GM21367 (cell line): ENCODE measurements at regions not wholly inside any gene's neighbourhood (a gene's known extent, or its start where the extent isn't known, plus 50 kb on each side); places are given as distances from the start of the nearest gene placed in this dataset.

Experiments used
- ATAC-seq: cut with Tn5 transposase; IDR thresholded peaks from one replicate; pipeline ENCODE4 v1.9.1; 2021; ENCODE audit not compliant: unreplicated experiment

DNA sequence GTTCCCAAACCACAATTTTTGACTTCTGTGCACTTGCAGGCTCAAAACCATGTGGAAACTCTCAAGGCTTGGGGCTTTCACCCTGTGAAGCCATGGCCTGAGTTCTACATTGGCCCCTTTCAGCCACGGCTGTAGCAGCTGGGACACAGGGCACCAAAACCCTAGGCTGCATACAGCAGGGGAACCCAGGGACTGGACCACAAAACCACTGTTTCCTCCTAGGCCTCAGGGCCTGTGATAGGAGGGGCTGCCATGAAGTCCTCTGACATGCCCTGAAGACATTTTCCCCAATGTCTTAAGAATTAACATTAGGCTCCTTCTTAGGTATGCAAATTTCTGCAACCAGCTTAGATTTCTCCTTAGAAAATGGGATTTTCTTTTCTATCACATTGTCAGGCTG, 312.1 kb upstream of the TUSC1 start:
- ATAC-seq: no peak

DNA sequence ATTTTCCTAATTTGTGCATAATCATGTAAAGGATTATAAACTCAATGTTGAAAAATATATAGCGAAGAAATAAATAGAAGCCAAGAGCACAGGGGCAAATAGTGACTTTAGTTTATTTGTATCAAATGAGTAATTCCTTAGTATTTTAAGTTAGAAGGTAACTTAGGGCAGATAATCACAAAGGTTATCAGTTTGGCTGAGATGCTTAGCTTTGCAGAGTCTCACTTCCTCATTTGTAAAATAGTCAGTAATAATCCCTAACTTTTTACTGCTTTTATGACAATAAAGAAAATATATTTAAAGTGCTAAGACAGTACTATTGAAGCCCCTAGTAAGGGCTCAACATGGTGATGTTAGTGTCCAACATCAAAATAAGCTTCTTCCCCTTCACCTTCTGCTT, 297.4 kb upstream of the TUSC1 start:
- ATAC-seq: no peak

DNA sequence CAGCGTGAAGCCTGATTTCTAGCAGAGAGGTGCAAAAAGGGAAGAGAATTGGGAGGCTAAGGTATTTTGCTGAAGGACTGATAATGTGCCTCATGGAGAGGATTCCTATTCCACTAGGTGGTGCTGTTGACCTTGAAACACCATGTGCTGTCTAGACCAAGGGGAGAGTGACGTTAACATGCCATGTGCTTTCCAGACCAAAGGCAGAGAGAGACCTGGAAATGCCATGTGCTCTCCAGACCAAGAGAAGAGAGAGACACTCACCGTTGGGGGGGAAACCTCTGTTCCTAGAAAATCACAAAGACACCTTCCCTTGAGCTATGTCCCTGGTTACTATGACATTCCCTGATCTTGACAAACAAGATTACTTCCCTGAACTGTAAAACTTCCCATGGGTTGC, 286.0 kb upstream of the TUSC1 start:
- no peak for ATAC-seq

DNA sequence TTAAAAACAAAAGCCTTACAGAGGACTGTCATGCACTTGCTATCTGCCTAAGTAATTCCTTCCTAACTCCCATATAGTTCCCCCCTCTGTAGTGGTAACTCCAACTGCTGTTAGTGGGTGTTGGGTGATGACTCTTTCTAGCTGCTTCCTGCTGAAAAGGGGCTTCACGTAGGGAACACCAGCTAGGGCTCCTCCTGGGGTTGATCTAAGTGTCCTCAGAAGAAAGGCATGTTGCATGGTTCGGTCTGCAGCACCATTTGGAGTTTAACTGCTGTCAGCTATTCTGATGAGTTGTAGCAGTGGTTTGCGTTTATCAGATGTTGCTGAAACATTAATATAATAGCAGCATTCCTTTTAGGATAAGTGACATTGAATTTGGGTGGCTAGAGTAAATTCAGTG, 281.9 kb upstream of the TUSC1 start:
- ATAC-seq: no peak

DNA sequence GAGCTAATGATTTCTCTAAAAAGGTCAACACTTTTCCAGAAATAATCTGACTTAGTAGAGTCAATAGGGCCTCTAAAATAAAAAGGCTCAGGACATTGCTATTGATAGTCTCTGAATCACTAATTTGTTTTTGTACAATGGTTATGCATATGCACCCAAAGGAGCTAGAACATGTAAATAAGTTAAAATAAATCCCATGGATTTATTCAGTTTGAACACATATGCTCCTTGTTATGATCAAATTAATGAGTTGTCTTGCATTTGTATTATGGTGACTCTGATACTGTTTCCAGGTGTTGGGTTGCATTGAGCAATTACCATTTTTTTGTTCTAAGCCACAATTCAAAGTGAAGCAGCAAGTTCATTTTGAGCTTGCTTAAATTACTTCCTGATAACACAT, 276.0 kb upstream of the TUSC1 start:
- ATAC-seq: no peak

DNA sequence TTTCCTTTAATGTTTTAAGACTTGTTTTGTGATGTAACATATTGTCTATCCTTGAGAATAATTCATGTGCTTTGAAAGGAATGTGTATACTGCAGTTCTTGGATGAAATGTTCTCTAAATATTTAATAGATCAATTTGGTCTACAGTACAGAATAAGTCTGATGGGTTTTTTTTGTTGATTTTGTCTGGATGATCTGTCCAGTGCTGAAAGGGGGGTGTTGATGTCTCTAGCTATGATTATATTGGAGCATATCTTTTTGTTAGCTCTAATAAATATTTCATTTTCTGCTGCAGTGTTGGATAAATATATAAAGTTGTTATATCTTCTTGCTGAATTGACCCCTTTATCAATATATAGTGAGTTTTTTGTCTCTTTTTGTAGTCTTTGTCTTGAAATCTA, 269.9 kb upstream of the TUSC1 start:
- ATAC-seq: no peak

DNA sequence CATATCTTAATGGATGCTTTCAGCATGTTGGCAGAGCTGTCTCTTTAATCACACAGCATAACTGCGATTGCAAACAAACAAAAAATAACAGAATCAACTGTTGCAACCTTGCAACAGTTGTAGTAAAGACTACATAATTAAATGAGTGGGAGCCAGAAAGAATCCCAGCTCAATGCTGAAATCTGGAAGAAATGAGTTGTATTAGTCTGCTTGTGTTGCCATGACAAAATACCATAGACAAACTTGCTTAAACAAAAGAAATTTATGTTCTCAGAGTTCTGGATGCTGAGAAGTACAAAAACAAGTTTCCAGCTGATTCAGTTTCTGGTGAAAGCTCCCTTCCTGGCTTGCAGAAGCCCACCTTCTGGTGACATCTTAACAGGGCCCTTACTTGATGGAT, 260.9 kb upstream of the TUSC1 start:
- ATAC-seq: no peak

DNA sequence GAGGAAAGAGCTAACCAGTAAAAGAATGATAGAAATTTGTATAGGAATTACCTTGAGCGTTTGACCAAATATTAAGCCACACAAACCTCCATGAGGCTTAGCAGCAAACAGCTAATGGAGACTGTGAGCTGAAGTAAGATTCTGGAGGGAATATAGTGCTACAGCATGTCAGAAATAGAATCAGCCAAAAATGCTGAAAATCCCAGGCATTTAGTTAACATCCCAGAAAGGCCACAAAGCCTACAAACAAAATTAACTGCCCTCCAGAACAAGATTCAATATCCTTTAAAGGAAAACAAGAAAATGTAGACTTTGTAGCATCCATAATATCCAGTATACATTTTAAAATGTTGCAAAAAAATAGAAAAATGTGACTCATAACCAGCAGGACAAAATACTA, 257.8 kb upstream of the TUSC1 start:
- ATAC-seq: no peak

DNA sequence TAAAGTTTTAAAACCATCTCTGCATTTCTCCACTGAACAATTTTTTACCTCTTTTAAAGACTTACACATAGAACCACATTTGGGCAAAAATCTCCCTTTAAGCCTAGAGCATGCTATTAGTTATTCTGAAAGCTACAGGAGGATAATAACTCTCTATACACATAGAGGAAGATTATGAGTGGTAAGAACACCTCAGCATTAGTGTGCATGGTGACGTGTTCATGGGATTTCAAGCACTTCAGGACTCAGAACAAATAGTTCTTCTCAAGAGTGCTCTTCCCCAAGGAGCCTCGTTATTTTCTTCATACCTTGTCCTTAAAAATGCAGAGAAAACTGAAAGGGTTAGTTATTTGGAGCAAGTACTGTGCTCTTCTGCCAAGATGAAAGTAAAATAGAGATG, 256.9 kb upstream of the TUSC1 start:
- ATAC-seq: no peak

DNA sequence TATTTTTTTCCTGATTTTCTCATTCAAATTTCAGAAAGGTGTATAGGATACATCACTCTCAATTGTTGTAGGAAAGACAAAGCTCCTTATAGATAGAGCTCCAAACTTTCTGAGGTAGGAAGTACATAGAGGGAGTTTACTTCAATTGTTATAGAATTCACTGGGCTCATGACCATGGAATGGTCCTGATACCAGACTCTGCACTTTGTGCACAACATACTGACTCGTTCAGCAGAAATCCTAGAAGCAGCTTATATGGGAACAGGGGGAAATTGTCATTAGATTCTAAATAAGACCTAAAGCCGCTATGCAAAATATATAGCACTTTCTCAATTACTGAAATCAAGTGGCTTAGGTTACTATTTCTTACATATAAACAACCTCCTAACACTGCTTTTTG, 240.5 kb upstream of the TUSC1 start:
- ATAC-seq: no peak

DNA sequence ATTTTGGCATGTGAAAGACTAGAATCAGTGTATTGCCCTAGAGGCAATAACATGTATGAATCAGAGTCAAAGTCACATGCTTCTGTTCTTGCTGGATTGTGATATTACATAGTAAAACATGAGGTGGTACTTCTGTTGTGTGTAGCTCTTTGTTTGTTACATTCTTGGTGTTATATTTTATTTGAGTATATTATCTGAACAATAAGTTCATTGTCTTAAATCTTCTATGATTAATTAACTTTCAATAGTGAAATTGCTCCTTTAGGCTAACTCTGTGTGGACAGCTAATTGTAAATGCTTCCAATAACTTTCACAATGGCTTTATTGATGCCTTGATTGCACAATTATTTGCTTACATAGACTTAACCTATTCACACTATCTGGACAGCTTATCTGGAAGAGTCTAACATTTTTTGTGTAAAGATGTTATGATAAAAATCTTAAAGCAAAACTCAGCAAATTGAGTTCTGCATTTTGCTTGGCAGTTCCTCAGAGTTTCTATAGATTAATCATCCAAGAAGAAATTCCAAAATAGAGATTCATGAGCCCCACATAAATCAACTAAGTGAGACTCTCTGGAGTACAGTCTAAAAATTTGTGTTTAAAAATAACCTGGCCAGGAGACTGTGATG, 239.6 kb upstream of the TUSC1 start:
- ATAC-seq: no peak

DNA sequence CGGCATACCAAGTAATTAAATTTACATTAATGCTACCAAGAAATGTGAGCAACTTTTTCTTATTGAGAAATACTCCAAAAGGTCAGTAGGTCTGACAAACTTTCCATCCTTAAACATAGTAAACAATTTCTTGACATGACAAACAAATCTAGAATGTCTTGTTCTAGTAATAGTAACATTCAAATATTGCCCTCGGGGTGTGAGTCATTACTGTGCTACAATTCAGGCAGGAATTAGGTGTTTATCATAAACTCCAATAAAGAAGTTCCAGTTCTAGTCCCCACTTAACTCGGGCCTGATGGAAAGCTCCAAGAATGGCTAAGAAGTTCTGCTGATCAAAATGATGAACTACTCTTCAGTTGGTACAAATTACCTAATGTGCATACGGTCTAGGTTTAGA, 235.6 kb upstream of the TUSC1 start:
- no peak for ATAC-seq

DNA sequence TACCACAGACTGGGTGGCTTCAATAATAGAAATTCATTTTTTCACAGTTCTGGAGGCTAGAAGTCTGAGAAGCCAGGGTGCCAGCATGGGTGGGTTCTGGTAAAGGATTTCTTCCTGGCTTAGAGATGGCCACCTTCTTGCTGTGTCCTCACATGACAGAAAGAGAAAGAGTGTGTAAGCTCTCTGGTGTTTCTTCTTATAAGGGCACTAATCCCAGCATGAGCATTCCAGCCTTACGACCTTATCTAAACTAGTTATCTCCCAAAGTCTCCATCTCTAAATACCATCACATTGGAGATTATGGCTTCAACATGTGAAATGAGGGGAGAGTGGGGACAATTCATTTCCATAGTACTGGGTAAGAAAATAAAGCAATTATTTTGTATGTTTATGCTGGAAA, 226.5 kb upstream of the TUSC1 start:
- no peak for ATAC-seq

DNA sequence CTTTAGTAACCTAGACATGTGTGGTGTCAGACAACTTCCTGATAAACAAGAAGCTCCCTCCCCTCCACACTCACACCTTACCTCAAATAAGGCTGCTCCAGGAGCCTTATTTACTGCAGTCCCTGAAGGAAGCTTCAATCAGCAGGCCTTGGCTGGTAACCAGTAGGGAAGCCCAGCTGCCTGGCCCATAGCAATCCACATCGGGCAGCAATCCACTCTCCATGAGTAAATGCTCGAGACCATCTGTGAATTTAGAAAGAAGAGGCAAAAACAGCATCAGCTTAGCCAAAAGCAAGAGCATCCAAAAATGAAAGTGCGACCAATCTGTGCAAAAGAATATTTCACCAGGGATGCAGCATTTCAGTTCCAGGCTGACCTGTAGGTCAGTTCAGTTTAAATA, 213.3 kb upstream of the TUSC1 start:
- no peak for ATAC-seq

DNA sequence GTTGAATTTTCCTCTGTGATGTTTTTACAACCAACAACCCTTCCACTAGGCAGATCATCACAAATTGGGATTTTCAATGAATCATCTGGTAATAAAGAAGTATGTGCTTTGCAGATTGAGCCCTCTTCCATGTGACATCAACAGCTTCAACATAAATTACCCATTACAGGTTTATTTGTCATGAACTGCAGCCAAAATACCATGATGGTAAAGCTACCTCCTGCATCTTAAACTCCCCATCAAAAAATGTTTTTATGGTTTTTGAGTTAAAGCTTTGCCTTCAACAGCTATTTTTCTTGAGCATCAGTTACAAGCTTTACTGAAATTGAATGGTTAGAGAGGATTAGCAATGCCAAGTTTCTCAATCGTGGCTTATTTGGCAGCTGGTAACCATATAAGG, 211.4 kb upstream of the TUSC1 start:
- no peak for ATAC-seq

DNA sequence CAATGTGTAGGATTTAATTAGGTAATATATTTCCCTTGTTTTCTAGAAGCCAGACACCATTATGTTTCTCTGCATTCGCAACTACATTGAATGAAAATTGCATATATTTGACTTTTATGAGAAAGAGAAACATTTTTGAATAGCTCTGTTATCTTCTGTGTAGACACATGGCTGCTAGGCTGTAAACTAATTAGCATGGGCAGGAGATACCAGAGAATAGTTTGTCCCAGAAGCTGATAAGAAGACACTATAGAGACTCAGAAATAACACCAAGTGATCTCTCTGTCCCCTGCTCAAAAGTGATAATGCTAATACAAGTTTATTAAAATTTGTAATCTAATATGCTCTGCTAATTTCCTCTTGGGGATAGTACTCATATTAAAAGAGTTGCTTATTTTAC, 198.0 kb upstream of the TUSC1 start:
- ATAC-seq: no peak

DNA sequence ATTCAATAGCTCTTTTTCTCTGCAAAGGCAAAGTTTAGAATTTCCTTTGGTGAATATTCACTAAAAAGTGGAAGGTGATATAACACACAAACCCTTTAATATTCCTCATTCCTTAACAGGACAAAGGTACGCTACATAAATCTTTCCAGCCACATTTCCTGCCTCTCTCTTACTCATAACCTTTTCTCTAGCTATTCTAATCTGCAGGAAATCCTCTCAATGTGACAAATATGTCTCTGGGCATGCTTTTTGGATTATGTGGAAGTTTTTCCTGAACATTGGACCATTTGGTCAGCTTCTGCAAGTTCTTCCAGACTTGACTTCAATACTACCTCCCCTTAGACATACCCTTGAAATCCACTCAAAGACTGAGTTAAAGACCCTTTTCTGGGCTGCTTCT, 186.3 kb upstream of the TUSC1 start:
- no peak for ATAC-seq

DNA sequence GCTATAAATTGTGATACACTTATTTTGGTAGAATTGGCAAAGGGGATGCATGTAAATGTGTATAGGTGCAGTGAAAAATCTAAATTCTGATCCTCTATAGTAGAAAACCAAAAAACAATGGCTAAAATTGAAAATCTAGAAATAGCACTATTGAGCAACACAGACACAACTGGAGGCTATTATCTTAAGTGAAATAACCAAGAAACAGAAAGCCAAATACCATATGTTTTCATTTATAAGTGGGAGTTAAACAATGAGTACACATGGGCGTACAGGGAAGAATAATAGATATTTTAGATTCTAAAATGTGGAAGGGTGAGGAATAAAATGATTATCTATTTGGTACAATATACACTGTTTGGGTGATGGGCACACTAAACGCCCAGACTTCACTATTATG, 183.2 kb upstream of the TUSC1 start:
- ATAC-seq: no peak

DNA sequence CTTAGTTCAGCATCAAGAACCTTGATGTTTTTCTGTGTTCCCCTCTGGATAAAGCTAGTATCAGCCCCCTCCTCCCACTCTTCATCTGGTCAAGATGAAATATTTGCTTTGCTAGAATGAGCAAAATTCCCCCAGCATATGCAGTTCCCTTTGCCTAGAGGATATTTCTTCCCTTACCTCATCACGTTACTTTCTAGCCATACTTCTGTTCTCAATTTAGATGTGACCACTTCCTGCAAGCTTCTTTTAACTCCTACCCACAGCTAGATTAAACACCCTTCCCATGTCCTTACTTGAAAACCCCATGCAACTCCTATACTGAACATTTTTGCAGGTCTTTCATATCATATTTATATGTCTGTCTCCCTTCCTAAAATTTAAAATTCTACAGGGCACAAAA, 178.9 kb upstream of the TUSC1 start:
- no peak for ATAC-seq

DNA sequence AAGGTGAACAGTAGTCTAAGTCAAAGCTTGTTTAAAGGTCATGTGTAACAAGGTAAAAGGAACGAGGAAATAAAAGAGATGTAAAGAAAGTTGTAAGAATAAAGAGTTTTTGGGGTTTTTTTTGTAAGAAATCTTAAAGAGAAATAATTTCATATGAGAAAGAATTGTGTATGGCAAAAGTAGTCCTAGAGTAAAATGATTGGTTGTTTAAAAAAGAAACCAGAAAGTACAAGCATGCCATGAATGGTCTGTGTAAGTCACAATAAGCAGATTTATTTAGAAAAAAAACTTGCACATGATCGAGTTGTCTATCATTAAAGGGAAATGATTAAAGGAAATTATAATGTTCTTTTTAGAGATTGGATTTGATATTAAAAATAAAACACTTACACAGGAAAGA, 172.6 kb upstream of the TUSC1 start:
- no peak for ATAC-seq

DNA sequence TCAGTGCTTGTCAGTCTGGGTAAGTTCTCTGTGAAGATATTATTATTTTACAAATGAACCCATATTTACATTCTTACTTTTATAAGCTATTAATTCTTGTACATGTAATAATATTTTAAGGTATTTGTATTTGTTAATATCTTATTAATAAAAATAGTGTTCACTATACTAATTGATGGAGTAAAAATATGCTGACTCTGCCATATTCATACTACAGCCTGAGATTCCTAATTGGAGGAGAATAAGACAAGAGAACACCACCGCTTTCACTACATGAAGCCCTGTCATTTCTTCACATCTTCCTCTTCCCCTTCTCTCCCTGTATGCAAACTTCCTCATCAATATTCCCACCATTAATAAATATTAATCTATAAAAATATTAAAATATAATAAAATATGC, 167.6 kb upstream of the TUSC1 start:
- ATAC-seq: no peak

DNA sequence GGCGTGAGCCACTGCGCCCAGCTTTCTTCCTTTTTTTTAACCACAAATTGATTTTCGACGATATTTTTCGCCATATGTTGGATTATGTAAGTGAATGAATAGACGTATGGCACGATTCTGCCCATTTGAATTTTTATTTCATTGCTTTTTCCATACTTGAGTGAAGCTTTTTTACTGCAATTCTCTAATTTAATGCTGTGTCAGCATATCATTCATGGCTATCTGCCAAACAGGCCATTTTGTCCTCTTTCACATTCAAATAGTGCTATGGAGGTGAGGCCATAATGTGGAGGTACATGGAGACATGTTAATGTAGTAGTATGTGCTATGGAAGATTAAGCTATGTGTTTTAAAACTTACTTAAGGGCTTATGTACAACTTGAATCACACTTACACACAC, 152.1 kb upstream of the TUSC1 start:
- ATAC-seq: no peak

DNA sequence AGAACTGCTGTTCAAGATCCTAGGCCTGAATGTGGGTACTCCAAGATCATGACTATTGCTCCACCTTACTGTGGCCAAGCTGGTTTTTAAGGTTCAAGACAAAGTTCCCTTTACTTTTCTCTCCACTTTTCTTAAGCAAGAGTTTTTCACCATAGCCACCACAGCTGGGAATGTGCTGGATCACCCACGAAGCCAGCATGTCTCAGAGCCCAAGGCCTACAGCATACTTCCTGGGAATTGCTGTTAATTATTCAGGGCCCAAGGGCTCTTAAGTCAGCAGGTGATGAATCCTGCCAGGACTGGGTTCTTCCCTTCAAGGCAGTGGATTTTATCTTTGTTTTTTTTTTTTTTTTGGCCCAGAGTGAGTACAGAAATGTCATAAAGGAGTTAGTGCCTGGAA, 149.4 kb upstream of the TUSC1 start:
- no peak for ATAC-seq

DNA sequence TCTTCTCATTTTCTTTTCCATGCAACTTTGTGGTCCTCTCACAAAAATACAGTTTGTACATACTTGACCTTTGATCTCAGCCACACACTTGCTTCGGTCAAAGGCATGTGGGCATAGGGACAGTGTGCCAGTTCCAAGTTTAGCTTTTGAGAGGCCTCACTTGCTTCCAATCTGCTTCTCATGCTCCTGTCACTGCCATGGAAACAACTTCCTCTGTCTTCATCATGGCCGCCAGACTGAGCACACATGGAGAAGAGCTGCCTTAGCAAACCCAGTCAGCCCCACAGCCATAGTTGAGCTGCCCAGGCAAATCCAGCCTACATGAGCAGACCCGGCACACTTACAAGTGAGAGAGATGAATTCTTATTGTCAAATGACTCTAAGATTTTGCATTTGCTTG, 138.2 kb upstream of the TUSC1 start:
- no peak for ATAC-seq
